H1 (cell line): ENCODE measurements at regions not wholly inside any gene's neighbourhood (a gene's known extent, or its start where the extent isn't known, plus 50 kb on each side); places are given as distances from the start of the nearest gene placed in this dataset.

Source experiments
- CTCF ChIA-PET: fragments of 300-600 bp; sonication (Branson Sonifier 250); formaldehyde crosslinking; loops from one replicate; lab custom pipeline; 2021; ENCODE audit not compliant: partially characterized antibody; lab: Charles Lee
- POLR2A ChIA-PET: fragments of 300-600 bp; sonication (Branson Sonifier 250); formaldehyde crosslinking; loops from one replicate; lab custom pipeline; 2021; ENCODE audit warnings: inconsistent platforms; ENCODE audit not compliant: partially characterized antibody; lab: Charles Lee
- DNase-seq, 2 experiments: peaks; one replicate each; pipeline versions ENCODE4 v3.0.0 to v3.0.0-alpha.2; 2010 to 2022; ENCODE audit warnings: low spot score in 2 of 2, low read depth in 1 of 2, mixed read lengths in 1 of 2
- FAIRE-seq: peaks from 2 replicates; lab custom pipeline; 2011; peaks lifted over from hg19 to GRCh38; lab: Jason Lieb, UNC
- H2AFZ ChIP-seq: 2 replicates; pipeline ENCODE4 v1.8.1; 2012; ENCODE audit warnings: low read length, inconsistent platforms
- H2AK5ac ChIP-seq: 2 replicates; pipeline ENCODE4 v1.6.1; 2013; ENCODE audit warnings: low read depth, low read length
- H2BK120ac ChIP-seq: replicated peaks from 2 replicates; pipeline ENCODE3; 2013; ENCODE audit warnings: low read depth, low read length, inconsistent platforms
- H2BK12ac ChIP-seq: 2 replicates; pipeline ENCODE4 v1.6.1; 2013; ENCODE audit warnings: low read depth, low read length
- H2BK15ac ChIP-seq: 2 replicates; pipeline ENCODE4 v1.6.1; 2013; ENCODE audit warnings: low read length
- H2BK20ac ChIP-seq: 2 replicates; pipeline ENCODE4 v1.6.1; 2013; ENCODE audit warnings: low read length
- H2BK5ac ChIP-seq: 2 replicates; pipeline ENCODE4 v1.6.1; 2013; ENCODE audit warnings: low read depth, low read length
- H3K14ac ChIP-seq: 2 replicates; pipeline ENCODE4 v1.6.1; 2013; ENCODE audit warnings: inconsistent platforms; ENCODE audit not compliant: insufficient read length
- H3K18ac ChIP-seq: 2 replicates; pipeline ENCODE4 v1.6.1; 2013; ENCODE audit warnings: low read length; ENCODE audit errors: extremely low read depth
- H3K23ac ChIP-seq: 2 replicates; pipeline ENCODE4 v1.6.1; 2013; ENCODE audit warnings: inconsistent platforms; ENCODE audit not compliant: insufficient read length
- H3K23me2 ChIP-seq: 2 replicates; pipeline ENCODE4 v1.6.1; 2013; ENCODE audit warnings: low read depth, low read length
- H3K27ac ChIP-seq: 2 replicates; pipeline ENCODE4 v1.6.1; 2011; ENCODE audit warnings: low read depth, low read length, inconsistent platforms
- H3K27me3 ChIP-seq, 4 experiments: replicated peaks in 1 of 4; 1 replicate in 1 of 4; 2 replicates in 3 of 4; pipeline versions ENCODE4 v1.6.1 to v1.8.1; 2011 to 2013; ENCODE audit warnings: low read length in 3 of 4, mild to moderate bottlenecking in 3 of 4, inconsistent platforms in 2 of 4, mixed read lengths in 2 of 4, moderate library complexity in 1 of 4; ENCODE audit not compliant: control insufficient read depth in 3 of 4, insufficient read depth in 3 of 4; ENCODE audit errors: extremely low read depth in 1 of 4
- H3K36me3 ChIP-seq, 4 experiments: 2 replicates each; pipeline versions ENCODE4 v1.6.1 to v1.8.1; 2011 to 2013; ENCODE audit warnings: mild to moderate bottlenecking in 4 of 4, low read length in 3 of 4, moderate library complexity in 2 of 4, control low read depth in 1 of 4, inconsistent platforms in 1 of 4; ENCODE audit not compliant: insufficient read depth in 4 of 4, control insufficient read depth in 2 of 4
- H3K4ac ChIP-seq: replicated peaks from 2 replicates; pipeline ENCODE3; 2013; ENCODE audit warnings: low read length, low read depth, mixed read lengths, inconsistent platforms; ENCODE audit not compliant: insufficient read length
- H3K4me1 ChIP-seq, 4 experiments: replicated peaks in 1 of 4; 1 replicate in 1 of 4; 2 replicates in 3 of 4; pipeline versions ENCODE4 v1.6.1 to v1.8.1; 2011 to 2013; ENCODE audit warnings: low read length in 3 of 4, inconsistent platforms in 2 of 4, mixed read lengths in 1 of 4; ENCODE audit not compliant: insufficient read depth in 4 of 4, control insufficient read depth in 3 of 4
- H3K4me2 ChIP-seq, 2 experiments: 2 replicates each; pipeline versions ENCODE4 v1.6.1 to v1.8.1; 2011 to 2013; ENCODE audit warnings: low read depth in 2 of 2, low read length in 2 of 2, control low read depth in 1 of 2, inconsistent platforms in 1 of 2, mild to moderate bottlenecking in 1 of 2; ENCODE audit not compliant: insufficient read depth in 1 of 2
- H3K4me3 ChIP-seq, 4 experiments: fragments of 200-600, 300-600 bp in 1 of 4; sonication (generic), shearing (Covaris generic), sonication (Bioruptor Twin) in 1 of 4; 2 replicates each; pipeline versions ENCODE4 v1.5.1 to v1.8.1; 2011 to 2016; ENCODE audit warnings: low read length in 4 of 4, low read depth in 3 of 4, control low read depth in 2 of 4, inconsistent platforms in 2 of 4, mild to moderate bottlenecking in 2 of 4, mixed read lengths in 1 of 4, moderate library complexity in 1 of 4; ENCODE audit not compliant: insufficient read depth in 2 of 4; ENCODE audit errors: extremely low read depth in 1 of 4
- H3K56ac ChIP-seq: replicated peaks from 2 replicates; pipeline ENCODE3; 2013; ENCODE audit warnings: low read depth, mild to moderate bottlenecking, mixed read lengths, low read length, inconsistent platforms; ENCODE audit not compliant: insufficient read length
- H3K79me1 ChIP-seq: 2 replicates; pipeline ENCODE4 v1.6.1; 2013; ENCODE audit warnings: low read depth, low read length, control low read depth
- H3K79me2 ChIP-seq, 2 experiments: 2 replicates each; pipeline versions ENCODE4 v1.6.1 to v1.8.1; 2012 to 2013; ENCODE audit warnings: low read length in 2 of 2, mild to moderate bottlenecking in 2 of 2, inconsistent platforms in 1 of 2; ENCODE audit not compliant: insufficient read depth in 2 of 2, control insufficient read depth in 1 of 2
- H3K9ac ChIP-seq, 4 experiments: replicated peaks in 1 of 4; 1 replicate in 1 of 4; 2 replicates in 3 of 4; pipeline versions ENCODE4 v1.6.1 to v1.8.1; 2011 to 2013; ENCODE audit warnings: low read depth in 3 of 4, low read length in 3 of 4, control low read depth in 2 of 4, mild to moderate bottlenecking in 2 of 4, moderate library complexity in 2 of 4, inconsistent platforms in 1 of 4; ENCODE audit errors: extremely low read depth in 1 of 4
- H3K9me3 ChIP-seq, 2 experiments: 2 replicates each; pipeline versions ENCODE4 v1.6.1 to v1.8.1; 2012 to 2013; ENCODE audit warnings: mild to moderate bottlenecking in 2 of 2, moderate library complexity in 2 of 2, control low read depth in 1 of 2, inconsistent platforms in 1 of 2, low read depth in 1 of 2, low read length in 1 of 2, mixed read lengths in 1 of 2; ENCODE audit not compliant: insufficient read depth in 2 of 2
- H4K20me1 ChIP-seq, 2 experiments: replicated peaks in 1 of 2; 2 replicates each; pipeline versions ENCODE3 to v1.8.1; 2011 to 2013; ENCODE audit warnings: inconsistent platforms in 2 of 2, low read length in 2 of 2, mild to moderate bottlenecking in 1 of 2; ENCODE audit not compliant: insufficient read depth in 2 of 2, control insufficient read depth in 1 of 2
- H4K5ac ChIP-seq: 2 replicates; pipeline ENCODE4 v1.6.1; 2013; ENCODE audit warnings: low read length, low read depth, mixed read lengths, inconsistent platforms; ENCODE audit not compliant: insufficient read length
- H4K8ac ChIP-seq: 2 replicates; pipeline ENCODE4 v1.8.0; 2013; ENCODE audit warnings: mild to moderate bottlenecking, moderate library complexity, low read length, inconsistent platforms; ENCODE audit not compliant: insufficient read depth; ENCODE audit errors: extremely low read depth
- H4K91ac ChIP-seq: replicated peaks from 2 replicates; pipeline ENCODE3; 2013; ENCODE audit warnings: low read length, mixed read lengths, inconsistent platforms; ENCODE audit not compliant: insufficient read length
- CTBP2 ChIP-seq: IDR thresholded peaks from 2 replicates; pipeline ENCODE4 v1.7.0; 2011; ENCODE audit warnings: borderline replicate concordance, mild to moderate bottlenecking, moderate library complexity, mixed read lengths, low read length; ENCODE audit not compliant: insufficient read depth, insufficient read length
- NANOG ChIP-seq: IDR thresholded peaks from 2 replicates; pipeline ENCODE4 v1.6.1; 2011; ENCODE audit warnings: low read length, low read depth, mild to moderate bottlenecking, inconsistent platforms; ENCODE audit not compliant: insufficient read depth, poor library complexity, severe bottlenecking
- RNF2 ChIP-seq: fragments of 200-900, 300-1000 bp; sonication (generic); IDR thresholded peaks from 2 replicates; pipeline ENCODE4 v1.7.1; 2016; ENCODE audit warnings: borderline replicate concordance, low read depth, mild to moderate bottlenecking, antibody characterized with exemption, low read length; ENCODE audit not compliant: poor library complexity, severe bottlenecking; ENCODE audit errors: missing control alignments
- SIN3A ChIP-seq, 2 experiments: IDR thresholded peaks in 1 of 2; conservative IDR thresholded peaks in 1 of 2; 2 replicates each; pipeline ENCODE4 v1.6.1; 2011 to 2012; ENCODE audit warnings: low read length in 2 of 2, improper control_type of control experiment in 1 of 2, low read depth in 1 of 2, mild to moderate bottlenecking in 1 of 2
- SP1 ChIP-seq: IDR thresholded peaks from 2 replicates; pipeline ENCODE4 v1.6.1; 2011; ENCODE audit warnings: low read depth, low read length
- SP2 ChIP-seq: IDR thresholded peaks from 2 replicates; pipeline ENCODE4 v1.6.1; 2012; ENCODE audit warnings: mild to moderate bottlenecking, low read length, inconsistent platforms
- TCF12 ChIP-seq: IDR thresholded peaks from 2 replicates; pipeline ENCODE4 v1.6.1; 2011; ENCODE audit warnings: low read depth, mild to moderate bottlenecking, low read length
- TEAD4 ChIP-seq: IDR thresholded peaks from 2 replicates; pipeline ENCODE4 v1.6.1; 2012; ENCODE audit warnings: low read depth, low read length, inconsistent platforms, mixed read lengths
- WGBS, 2 experiments: shearing (Covaris generic) in 1 of 2; methylation state at CpG; one replicate each; pipeline versions ENCODE4 v1.1.6 to v1.1.7; 2013 to 2015; ENCODE audit warnings: low lambda C conversion rate in 2 of 2, mixed read lengths in 2 of 2, inconsistent platforms in 1 of 2, low coverage in 1 of 2, missing lambda C conversion rate in 1 of 2; ENCODE audit not compliant: insufficient replicate concordance in 2 of 2, insufficient coverage in 1 of 2, insufficient read length in 1 of 2; ENCODE audit errors: extremely low coverage in 1 of 2, missing lambda C conversion rate in 1 of 2; 5-methylcytosine and 5-hydroxymethylcytosine counted together
- TF ChIP-seq, protein P1 (sequence below): IDR thresholded peaks from 2 replicates; pipeline ENCODE4 v1.6.1; 2011; ENCODE audit warnings: low read depth, mild to moderate bottlenecking, low read length; ENCODE audit not compliant: insufficient read depth
- TF ChIP-seq, protein P2 (sequence below): IDR thresholded peaks from 2 replicates; pipeline ENCODE4 v1.6.1; 2012; ENCODE audit warnings: low read length, inconsistent platforms
- TF ChIP-seq, protein P3 (sequence below): IDR thresholded peaks from 2 replicates; pipeline ENCODE4 v1.6.1; 2012; ENCODE audit warnings: inconsistent platforms

DNA sequence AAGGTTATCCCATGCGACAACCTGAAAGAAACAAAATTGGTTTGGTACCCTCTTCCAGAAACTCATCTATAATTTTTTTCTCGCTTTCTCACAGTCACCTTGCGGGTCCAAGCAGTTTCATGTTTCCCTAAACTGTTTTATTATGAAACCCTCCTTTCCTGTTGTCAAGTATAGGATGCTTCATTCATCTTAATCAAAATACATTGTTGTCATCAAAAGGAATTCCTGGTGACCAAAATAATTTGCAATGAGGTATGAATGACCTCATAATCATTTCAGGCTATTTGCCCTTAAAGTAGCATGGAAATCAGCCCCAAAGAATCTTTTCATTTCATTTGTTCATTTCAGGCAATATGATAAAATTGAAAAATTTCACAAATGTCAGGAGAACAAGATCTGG, 503.0 kb downstream of the SPATA31D1 start:
- Histone ChIP-seq H4K8ac (no peak overlapping the region), H3K14ac (no peak overlapping the region), H2BK120ac (no peak overlapping the region), H3K18ac (no peak overlapping the region), H2AK5ac (no peak overlapping the region), H2BK15ac (no peak overlapping the region), H3K36me3 (no peaks in the 10 kb centered on the region; a peak in 2 of 8 replicates), H3K27ac (no peak overlapping the region), H3K4ac (no peak overlapping the region), H3K23me2 (no peaks in the 10 kb centered on the region), H3K4me2 (no peak overlapping the region), H3K79me1 (no peaks in the 10 kb centered on the region), H2BK5ac (no peak overlapping the region), H3K27me3 (no peaks in the 10 kb centered on the region), H2BK12ac (no peak overlapping the region), H3K9ac (no peak overlapping the region), H3K9me3 (no peaks in the 10 kb centered on the region), H4K20me1 (no peaks in the 10 kb centered on the region), H4K91ac (no peak overlapping the region), H3K56ac (no peak overlapping the region), H3K23ac (no peak overlapping the region), H4K5ac (no peak overlapping the region), H2AFZ (no peak overlapping the region), H3K79me2 (no peaks in the 10 kb centered on the region), H3K4me3 (no peak overlapping the region), H2BK20ac (no peak overlapping the region), H3K4me1 (peaks cover 0 to 4% (median 0%) of the 10 kb centered on the region in 4 experiments; a peak in 1 of 7 replicates)
- DNase-seq: no peak
- CTCF ChIA-PET: no interaction called here
- WGBS, 2 experiments: 100% methylated on average over 3 of the region's 3 CpGs; no CpG with 5 or more reads in 1 of the 2 experiments
- TF ChIP-seq NANOG (no peak), SP1 (no peak), TEAD4 (no peak), TCF12 (no peak), CTBP2 (no peak), SIN3A (conservative IDR thresholded peaks at IDR 0.05 in 1 of 2, IDR thresholded peaks at IDR 0.05 in 1 of 2; ENCODE audit: low read depth in 1 of 2, low read length in 2 of 2) (no peak), RNF2 (no peak), SP2 (no peak)
- TF ChIP-seq, protein P1, sequence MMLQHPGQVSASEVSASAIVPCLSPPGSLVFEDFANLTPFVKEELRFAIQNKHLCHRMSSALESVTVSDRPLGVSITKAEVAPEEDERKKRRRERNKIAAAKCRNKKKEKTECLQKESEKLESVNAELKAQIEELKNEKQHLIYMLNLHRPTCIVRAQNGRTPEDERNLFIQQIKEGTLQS: no peak
- TF ChIP-seq, protein P2, sequence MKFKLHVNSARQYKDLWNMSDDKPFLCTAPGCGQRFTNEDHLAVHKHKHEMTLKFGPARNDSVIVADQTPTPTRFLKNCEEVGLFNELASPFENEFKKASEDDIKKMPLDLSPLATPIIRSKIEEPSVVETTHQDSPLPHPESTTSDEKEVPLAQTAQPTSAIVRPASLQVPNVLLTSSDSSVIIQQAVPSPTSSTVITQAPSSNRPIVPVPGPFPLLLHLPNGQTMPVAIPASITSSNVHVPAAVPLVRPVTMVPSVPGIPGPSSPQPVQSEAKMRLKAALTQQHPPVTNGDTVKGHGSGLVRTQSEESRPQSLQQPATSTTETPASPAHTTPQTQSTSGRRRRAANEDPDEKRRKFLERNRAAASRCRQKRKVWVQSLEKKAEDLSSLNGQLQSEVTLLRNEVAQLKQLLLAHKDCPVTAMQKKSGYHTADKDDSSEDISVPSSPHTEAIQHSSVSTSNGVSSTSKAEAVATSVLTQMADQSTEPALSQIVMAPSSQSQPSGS: no peak
- TF ChIP-seq, protein P3, sequence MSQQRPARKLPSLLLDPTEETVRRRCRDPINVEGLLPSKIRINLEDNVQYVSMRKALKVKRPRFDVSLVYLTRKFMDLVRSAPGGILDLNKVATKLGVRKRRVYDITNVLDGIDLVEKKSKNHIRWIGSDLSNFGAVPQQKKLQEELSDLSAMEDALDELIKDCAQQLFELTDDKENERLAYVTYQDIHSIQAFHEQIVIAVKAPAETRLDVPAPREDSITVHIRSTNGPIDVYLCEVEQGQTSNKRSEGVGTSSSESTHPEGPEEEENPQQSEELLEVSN: no peak
- POLR2A ChIA-PET: no interaction called here
- no peak for FAIRE-seq
